ENCODE measurements at regions not wholly inside any gene's neighbourhood (a gene's known extent, or its start where the extent isn't known, plus 50 kb on each side); places are given as distances from the start of the nearest gene placed in this dataset.

- TF ChIP-seq ZFX (IDR thresholded peaks at IDR 0.05; ENCODE audit: borderline replicate concordance): no peak
- TF ChIP-seq CTCF (IDR thresholded peaks at IDR 0.05): no peak
Observed at GRCh38 chr5:164175083-164175482, 669.7 kb downstream of the MAT2B start.

GRCh38 chr5:164179406-164179805 is 674.0 kb downstream of the MAT2B start:
- TF ChIP-seq ZFX (IDR thresholded peaks at IDR 0.05; ENCODE audit: borderline replicate concordance): no peak
- TF ChIP-seq CTCF (IDR thresholded peaks at IDR 0.05): no peak
- no peak overlapping the region for H3K27ac ChIP-seq

More at GRCh38 chr5:164175083-164175482, 669.7 kb downstream of the MAT2B start:
- H3K27ac ChIP-seq: no peak overlapping the region

- no peak overlapping the region for H3K27ac ChIP-seq
Observed at GRCh38 chr5:164181604-164182003, 676.2 kb downstream of the MAT2B start.

GRCh38 chr5:164184158-164184557 is 678.7 kb downstream of the MAT2B start:
- TF ChIP-seq CTCF (IDR thresholded peaks at IDR 0.05): no peak
- no peak for TF ChIP-seq ZFX (IDR thresholded peaks at IDR 0.05; ENCODE audit: borderline replicate concordance)

More at GRCh38 chr5:164181604-164182003, 676.2 kb downstream of the MAT2B start:
- TF ChIP-seq CTCF (IDR thresholded peaks at IDR 0.05) (no peak), ZFX (IDR thresholded peaks at IDR 0.05; ENCODE audit: borderline replicate concordance) (no peak)

GRCh38 chr5:164185000-164185399 is 679.6 kb downstream of the MAT2B start:
- TF ChIP-seq ZFX (IDR thresholded peaks at IDR 0.05; ENCODE audit: borderline replicate concordance): no peak
- no peak for TF ChIP-seq CTCF (IDR thresholded peaks at IDR 0.05)
- H3K27ac ChIP-seq: no peak overlapping the region

More at GRCh38 chr5:164184158-164184557, 678.7 kb downstream of the MAT2B start:
- no peak overlapping the region for H3K27ac ChIP-seq

- no peak for TF ChIP-seq ZFX (IDR thresholded peaks at IDR 0.05; ENCODE audit: borderline replicate concordance)
- TF ChIP-seq CTCF (IDR thresholded peaks at IDR 0.05): no peak
- H3K27ac ChIP-seq: no peak overlapping the region
Observed at GRCh38 chr5:164186550-164186949, 681.1 kb downstream of the MAT2B start.

GRCh38 chr5:164187785-164188184 is 682.4 kb downstream of the MAT2B start:
- H3K27ac ChIP-seq: no peak overlapping the region
- TF ChIP-seq CTCF (IDR thresholded peaks at IDR 0.05) (no peak), ZFX (IDR thresholded peaks at IDR 0.05; ENCODE audit: borderline replicate concordance) (no peak)
